Activated T-helper 1 cell treated with Interleukin-2 at 50 U/mL for 16 hours (primary cell): ENCODE measurements at regions not wholly inside any gene's neighbourhood (a gene's known extent, or its start where the extent isn't known, plus 50 kb on each side); places are given as distances from the start of the nearest gene placed in this dataset.

Source experiments
- DNase-seq: peaks from one replicate; pipeline ENCODE4 v3.0.0-alpha.2; 2020; ENCODE audit warnings: low read depth

DNA sequence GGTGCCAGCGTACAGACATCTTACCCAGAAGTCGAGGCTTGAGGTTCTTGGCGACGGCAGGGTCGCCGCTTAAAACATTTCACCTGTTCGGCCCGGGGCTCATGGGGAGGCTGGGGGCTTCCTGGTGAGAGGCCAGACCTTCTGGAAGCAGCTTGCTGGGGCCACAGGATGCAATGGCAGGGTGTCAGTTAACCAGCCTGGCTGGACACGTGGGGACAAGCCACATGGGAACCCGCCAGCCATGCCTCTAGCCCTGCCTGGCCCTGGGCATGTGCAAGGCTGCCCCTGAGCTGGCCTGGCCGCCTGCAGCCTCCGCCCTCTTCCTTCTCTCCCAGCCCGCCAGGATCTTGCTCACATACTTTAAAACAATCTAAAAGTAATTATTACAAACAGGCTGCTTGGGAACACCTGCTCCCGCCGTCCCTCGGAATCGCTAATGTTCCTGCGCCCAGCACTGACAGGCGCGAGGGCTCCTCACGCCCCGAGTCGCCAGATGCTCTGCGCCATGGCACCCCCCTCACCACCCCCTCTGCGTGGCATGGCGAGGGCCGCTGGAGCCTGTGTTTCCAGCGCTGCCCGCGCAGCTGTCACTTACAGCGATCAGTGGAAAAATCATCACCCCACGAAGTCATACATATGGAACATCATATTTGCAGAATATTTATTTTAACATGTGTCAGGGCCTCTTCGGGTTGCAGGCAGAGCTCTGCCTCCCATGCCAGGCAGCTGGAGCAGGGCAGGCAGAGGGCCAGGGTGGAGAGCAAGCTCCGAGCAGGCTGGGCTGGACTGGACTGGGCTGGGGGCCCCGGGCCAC lies 188.7 kb upstream of the GSE1 start:
- no peak for DNase-seq

DNA sequence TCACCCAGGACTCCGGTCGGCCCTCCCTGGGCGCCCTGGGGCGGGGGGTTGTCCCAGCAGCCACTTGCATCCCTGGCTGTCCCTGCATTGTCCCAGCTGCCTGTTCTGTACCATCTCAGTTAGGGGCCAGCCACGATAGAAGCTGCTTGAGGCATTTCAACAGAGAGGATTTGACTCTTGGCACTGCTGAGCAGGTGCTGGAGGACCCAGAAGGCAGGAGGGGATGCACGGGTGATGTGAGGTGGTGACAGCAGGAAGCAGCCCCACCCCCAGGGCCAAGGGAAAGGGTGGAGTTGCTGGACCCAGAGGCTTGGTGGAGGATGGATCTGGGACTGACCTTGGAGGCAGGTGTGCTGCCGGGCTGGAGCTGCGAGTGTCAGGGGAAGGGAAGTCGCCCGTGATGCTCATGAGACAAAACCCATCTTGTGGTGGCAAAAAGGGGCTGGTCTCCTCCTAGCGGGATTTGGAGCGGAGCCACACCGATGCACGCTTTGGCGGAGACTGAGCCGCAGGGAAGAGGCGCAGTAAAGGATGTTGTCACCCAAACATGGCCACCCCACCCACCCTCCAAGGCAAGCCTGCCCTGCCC lies 188.0 kb upstream of the GSE1 start:
- no peak for DNase-seq

DNA sequence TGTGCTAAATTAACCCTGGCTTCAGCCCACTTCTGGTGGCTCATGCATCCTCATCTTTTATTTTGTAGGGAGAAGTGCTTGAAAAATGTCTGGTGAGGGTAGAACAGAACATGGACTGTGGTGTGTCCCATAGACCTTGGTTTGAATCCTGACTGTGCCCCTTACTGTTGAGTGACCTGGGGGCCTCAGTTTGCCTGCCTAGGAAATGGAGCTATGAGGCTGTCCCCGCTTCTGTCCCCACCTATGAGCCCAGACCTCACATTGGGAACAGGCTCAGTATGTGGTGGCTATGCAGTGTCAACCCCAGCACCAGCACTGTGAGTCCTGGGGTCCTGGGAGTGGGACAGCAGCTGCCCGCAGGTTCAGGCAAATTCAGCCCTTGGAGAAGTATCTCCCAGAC lies 186.3 kb upstream of the GSE1 start:
- DNase-seq: no peak

DNA sequence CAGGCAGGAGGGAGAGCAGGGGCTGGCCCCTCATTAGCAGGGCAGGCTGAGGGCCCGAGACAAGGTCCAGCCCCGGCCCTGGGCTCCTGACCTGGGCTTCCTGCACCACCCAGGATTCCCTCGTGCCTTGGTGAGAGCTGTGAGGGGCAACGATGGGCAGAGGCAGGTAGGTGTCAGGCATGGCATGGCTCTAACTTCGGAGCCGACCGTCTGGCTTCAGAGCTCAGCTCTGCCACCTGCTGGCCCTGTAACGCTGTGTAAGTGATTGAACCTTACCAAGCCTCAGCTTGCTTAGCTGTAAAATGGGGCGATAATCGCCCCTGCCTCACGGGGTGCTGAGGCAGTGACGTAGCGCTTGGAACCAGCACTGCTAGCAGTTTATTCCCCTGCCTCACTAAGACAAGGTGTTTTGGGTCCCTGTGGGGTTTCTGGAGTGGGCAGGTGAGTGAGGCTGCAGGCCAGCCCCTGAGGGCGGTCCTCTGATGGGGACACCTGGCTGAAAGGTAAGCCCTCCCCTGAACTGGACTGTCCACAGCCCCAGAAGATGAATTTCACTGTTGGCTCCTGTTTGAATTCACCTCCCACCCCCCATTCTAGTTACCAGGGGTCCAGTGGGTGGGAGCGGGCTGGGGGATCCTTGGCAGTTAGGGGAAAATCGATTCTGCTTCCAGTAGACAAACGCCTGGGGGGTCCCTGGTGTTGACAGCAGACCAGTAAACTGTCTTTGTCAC lies 184.8 kb upstream of the GSE1 start:
- DNase-seq: no peak

DNA sequence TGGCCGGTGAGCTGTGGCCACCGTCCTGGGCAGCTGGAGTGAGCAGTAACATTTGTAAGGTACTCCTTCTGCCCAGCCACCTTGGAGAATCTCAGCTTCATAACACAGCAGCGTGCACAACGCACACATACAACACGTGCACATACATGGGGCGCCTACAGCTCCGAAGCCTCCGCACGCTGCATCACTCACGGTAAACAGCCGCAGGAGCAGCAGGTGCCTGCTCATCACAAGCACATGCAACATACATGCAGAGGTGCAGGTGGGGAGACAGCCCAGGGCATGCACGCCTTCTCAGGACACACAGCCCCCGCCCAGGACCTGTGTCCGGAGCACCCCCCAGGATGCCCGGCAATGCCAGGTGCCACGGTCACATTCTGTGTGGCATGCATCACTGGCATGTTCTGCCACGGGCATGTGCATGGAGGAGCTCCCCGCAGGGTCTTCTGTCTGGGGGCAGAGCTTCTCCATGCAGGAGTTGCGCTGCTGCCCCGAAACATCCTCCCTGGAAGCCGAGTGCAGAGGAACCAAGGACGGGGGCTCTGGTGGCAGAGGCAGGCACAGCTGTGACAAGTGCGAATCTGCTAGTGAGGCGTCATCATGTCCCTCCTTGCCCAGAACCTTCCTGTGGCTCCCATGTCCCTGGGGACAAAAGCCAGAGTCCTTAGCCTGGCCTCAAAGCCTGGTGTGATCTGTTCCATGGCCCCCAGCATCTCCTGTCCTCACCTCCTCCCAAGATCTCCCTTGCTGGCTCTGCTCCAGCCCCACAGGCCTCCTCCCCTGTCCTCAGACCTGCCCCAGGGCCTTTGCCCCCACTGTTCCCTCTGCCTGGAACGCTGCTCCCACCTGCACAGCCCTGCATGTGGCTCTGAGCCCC lies 184.0 kb upstream of the GSE1 start:
- no peak for DNase-seq

DNA sequence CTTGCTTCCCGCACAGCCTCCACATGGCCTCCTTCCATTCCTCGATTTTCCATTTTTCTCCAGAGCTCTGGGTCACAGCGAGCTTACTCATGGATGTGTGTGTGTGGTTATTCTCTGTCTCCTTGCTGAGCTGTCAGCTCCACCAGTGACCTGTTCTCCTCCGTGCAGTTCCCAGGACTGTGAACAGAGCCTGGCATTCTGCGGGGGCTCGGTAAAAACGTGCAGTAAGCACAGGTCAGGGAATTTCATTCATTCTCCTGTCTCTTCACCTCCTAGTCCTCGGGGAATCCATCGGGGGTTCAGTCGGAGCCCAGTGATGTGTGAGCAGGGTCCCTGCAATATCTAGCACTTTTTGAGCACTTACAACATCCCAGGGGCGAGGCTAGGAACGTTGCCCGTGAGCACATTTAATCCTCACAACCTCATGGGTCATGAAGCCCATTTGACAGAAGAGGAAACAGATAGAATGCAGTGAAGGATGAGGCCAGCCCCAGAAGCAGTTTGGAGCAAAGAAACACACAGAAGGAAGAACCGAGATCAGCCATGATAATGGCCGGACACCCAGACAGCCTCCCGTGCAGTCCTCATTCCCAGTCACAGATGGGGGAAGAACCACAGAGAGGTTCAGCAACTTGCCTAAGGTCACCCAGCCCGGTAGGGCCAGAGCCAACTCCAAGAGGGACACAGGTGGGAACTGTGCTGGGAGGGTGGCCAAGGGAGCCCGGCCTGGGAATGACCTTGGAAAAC lies 183.2 kb upstream of the GSE1 start:
- DNase-seq: no peak

DNA sequence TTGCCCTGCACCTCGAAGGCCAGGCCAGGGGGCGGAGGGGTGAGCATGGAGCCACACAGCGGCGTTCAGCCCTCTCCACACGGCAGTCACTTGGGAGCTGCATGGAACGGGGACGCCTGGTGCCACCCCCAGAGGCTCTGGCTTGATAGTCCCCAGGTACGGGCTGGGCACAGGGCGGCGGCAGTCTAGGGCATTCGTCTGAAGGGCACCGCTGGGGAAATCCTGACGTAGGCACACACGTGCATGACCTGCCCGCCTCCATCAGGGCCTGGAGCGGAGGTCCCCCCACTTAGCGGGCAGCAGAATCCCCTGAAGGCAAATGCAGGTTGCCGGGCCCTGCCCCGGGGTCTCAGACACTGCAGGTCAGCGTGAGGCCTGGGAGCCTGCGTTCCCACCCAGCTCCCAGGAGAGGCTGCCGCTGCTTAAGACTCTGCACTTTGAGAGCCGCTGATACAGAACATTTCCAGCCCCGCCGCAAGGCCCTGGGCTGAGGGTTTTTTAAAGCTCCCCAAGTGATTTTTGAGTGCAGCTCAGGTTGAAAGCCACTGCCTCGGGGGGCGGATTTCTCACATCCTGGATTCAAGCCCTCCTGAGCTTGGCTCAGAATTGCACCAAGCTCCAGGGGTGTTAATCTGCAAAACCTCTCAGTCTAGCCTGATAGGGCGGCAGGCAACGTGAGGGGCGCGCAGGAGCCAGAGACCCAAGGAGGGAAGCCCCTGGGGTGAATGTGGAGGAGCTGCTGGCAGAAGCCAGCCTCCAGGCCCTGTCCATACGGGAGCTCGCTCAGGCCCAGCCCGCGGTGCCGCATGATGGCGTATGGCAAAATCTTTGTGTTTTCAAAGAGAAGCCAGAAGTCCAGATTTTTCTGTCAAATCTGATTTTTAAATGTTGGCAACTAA lies 182.3 kb upstream of the GSE1 start:
- no peak for DNase-seq

GRCh38 chr16:85431431-85432124 lies 181.5 kb upstream of the GSE1 start:
- DNase-seq: no peak

GRCh38 chr16:85432606-85433005 lies 180.5 kb upstream of the GSE1 start:
- DNase-seq: no peak

- no peak for DNase-seq
These were observed 179.6 kb upstream of the GSE1 start for GRCh38 chr16:85433477-85433876.

- no peak for DNase-seq
These were observed 177.8 kb upstream of the GSE1 start for GRCh38 chr16:85435286-85435685.

DNA sequence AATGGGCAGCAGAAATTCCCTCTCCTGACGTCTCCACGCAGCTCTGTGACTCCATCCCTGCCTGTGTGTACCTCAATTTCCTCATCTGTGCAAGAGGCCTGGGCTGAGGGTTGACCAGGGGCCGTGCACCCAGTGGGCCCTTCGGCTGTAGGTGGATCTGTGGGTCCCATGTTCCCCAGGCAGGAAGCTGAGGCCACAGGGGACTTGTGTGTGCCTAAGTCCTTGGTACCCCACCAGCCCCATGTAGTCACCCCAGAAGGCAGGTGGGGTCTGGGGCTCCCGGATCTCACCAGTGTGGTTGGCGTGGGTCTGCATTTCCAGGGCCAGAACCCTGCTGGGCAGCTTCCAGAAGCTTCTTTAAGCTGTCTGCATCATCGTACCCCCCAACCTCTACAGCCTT lies 177.4 kb upstream of the GSE1 start:
- DNase-seq: no peak

GRCh38 chr16:85436207-85436606 lies 176.9 kb upstream of the GSE1 start:
- DNase-seq: no peak

DNA sequence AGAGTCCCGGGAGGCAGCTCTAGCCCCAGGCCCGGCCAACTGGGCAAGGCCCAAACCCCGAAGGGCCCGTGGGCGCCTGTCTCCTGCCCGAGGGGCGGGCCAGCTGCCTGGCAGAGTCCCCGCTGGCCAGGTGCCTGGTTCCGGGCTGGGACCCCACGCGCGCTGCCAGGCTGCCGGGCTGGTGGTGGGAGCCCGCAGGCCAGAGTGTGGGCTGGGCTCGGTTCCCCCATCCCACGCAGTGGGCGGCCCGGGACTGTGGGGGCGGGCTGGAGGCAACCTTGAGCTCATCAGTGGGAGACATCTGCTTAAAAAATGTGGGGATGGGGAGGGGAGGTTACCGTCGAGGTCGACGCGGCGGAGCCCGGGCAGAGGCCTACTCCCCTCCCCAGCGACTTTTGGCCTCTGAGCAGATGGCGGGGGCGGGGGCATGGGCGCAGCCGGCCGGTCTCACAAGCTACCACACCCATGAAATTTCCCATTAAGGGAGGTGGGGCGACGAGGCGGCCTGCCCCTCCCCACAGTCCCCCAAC lies 176.4 kb upstream of the GSE1 start:
- DNase-seq: no peak

DNA sequence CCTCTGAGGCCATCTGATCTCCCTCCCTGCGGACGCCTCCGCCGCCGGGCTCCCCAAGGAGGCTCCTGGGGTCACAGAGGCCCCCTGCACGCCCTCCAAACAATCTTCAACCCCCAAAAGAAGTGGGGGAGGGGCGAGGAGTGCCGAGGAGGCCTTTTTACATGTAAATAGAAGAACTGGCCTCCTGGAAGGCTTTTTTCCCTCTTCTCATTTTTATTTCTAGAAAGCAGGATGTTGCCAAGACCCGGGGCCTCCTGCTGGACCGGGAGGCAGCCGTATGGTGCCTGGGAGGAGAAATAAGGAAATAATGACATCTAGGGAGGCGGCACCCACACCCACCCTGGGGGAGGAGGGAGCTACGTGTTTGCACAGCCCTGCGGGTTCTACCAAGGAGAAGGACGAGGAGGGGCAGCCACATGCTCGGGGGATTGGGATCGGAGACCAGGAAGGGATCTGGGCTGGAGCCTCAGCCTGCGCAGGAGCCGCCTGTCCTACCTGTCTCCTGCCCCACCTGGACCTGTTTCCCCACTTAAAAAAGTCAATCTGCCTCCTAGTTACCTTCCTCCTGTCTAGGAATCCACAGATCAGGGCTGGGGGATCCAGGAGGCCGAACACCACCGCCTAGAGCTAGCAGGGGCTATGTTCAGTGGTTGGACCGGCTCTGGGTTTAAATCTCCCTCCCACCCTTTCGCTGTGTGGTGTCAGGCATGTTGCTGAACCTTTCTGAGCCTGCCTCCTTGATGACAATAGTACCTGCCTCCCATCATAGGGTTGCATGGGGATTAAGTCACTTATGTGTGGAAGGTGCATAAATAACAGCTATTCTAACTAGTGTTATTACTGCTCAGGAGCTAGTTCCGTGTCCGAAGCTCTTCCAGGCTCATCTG lies 175.7 kb upstream of the GSE1 start:
- DNase-seq: no peak

GRCh38 chr16:85438981-85439685 lies 174.0 kb upstream of the GSE1 start:
- no peak for DNase-seq

- no peak for DNase-seq
These were observed 172.4 kb upstream of the GSE1 start for GRCh38 chr16:85440744-85441143.
